HL-60 (cell line): ENCODE measurements at regions not wholly inside any gene's neighbourhood (a gene's known extent, or its start where the extent isn't known, plus 50 kb on each side); places are given as distances from the start of the nearest gene placed in this dataset.

Experiments used
- DNase-seq, 2 experiments: peaks; one replicate each; pipeline ENCODE4 v3.0.0-alpha.2; 2010 to 2020; ENCODE audit warnings: low read depth in 1 of 2, low spot score in 1 of 2
- H3K27ac ChIP-seq: fragments of 250-450 bp; sonication (Bioruptor Pico); replicated peaks from 2 replicates; pipeline ENCODE4 v1.5.1; 2020; ENCODE audit warnings: mild to moderate bottlenecking, moderate library complexity
- H3K27me3 ChIP-seq: fragments of 250-450 bp; sonication (Bioruptor Pico); 2 replicates; pipeline ENCODE4 v1.5.1; 2021; ENCODE audit warnings: mild to moderate bottlenecking, moderate library complexity; ENCODE audit not compliant: insufficient read depth, poor library complexity, severe bottlenecking
- H3K4me3 ChIP-seq: replicated peaks from 2 replicates; pipeline ENCODE4 v1.5.1; 2011; ENCODE audit warnings: mild to moderate bottlenecking, control low read depth, low read length; ENCODE audit not compliant: insufficient read depth
- CTCF ChIP-seq: IDR thresholded peaks from one replicate; pipeline ENCODE4 v1.5.1; 2011; ENCODE audit warnings: low read length, control low read depth, inconsistent platforms; ENCODE audit not compliant: insufficient read depth
- GABPA ChIP-seq: IDR thresholded peaks from 2 replicates; pipeline ENCODE4 v1.6.1; 2012; ENCODE audit warnings: low read depth
- POLR2AphosphoS5 ChIP-seq: IDR thresholded peaks from 2 replicates; pipeline ENCODE4 v1.6.1; 2012; ENCODE audit warnings: low read depth
- REST ChIP-seq: IDR thresholded peaks from 2 replicates; pipeline ENCODE4 v1.6.1; 2012; ENCODE audit warnings: low read depth; ENCODE audit not compliant: insufficient replicate concordance
- SPI1 ChIP-seq: IDR thresholded peaks from 2 replicates; pipeline ENCODE4 v1.6.1; 2012; ENCODE audit warnings: low read depth, mild to moderate bottlenecking, borderline replicate concordance

- no peak overlapping the region for H3K4me3 ChIP-seq
- H3K27me3 ChIP-seq, result no peaks in the 10 kb centered on the region
- no peak for DNase-seq
- no peak overlapping the region for H3K27ac ChIP-seq
- TF ChIP-seq GABPA (no peak), POLR2AphosphoS5 (no peak), CTCF (no peak), SPI1 (no peak), REST (no peak)
Measured at GRCh38 chr3:151992326-151993041, 119.0 kb downstream of the SUCNR1 start.

GRCh38 chr3:151995091-151995490, 121.6 kb downstream of the SUCNR1 start:
- TF ChIP-seq CTCF (no peak), REST (no peak), GABPA (no peak), POLR2AphosphoS5 (no peak), SPI1 (no peak)
- no peaks in the 10 kb centered on the region for H3K27me3 ChIP-seq
- H3K27ac ChIP-seq, result no peak overlapping the region
- no peak for DNase-seq
- no peak overlapping the region for H3K4me3 ChIP-seq

- Histone ChIP-seq H3K27ac (no peak overlapping the region), H3K27me3 (no peaks in the 10 kb centered on the region), H3K4me3 (no peak overlapping the region)
- TF ChIP-seq REST (no peak), CTCF (no peak), GABPA (no peak), SPI1 (no peak), POLR2AphosphoS5 (no peak)
- no peak for DNase-seq
Measured at GRCh38 chr3:151998744-151999143, 125.3 kb downstream of the SUCNR1 start.
